AML-193 (cell line): ENCODE measurements at regions not wholly inside any gene's neighbourhood (a gene's known extent, or its start where the extent isn't known, plus 50 kb on each side); places are given as distances from the start of the nearest gene placed in this dataset.
A peak's percentile ranks its signal among the peaks of the same experiment; 100 is the strongest.

Experiments used
- DNase-seq, 2 experiments: peaks; one replicate each; lab custom pipeline; 2025; lab: John Stamatoyannopoulos, UW

- no peak for DNase-seq
Observed at GRCh38 chr4:67122029-67122428, 423.3 kb downstream of the CENPC start.

DNA sequence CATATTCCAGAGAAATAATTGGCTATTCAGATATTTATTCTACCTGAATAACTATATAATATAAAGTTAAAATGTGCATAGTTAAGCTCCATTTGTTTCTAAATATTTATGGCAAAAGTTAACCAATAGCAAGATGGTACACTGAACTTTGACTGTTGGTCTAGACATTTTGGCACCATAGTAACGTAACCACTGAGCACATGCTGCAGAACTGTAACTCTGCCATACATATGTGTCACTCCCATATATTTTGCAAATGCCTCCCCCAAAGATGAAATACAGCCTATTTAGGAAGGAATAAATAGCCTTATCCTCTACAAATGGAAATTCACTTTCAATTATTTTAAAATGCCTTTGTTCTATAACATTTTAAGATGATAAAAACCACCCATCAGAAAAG lies 424.9 kb downstream of the CENPC start:
- DNase-seq, result no peak

- no peak for DNase-seq
Observed at GRCh38 chr4:67109276-67109675, 436.0 kb downstream of the CENPC start.

- no peak for DNase-seq
Observed at GRCh38 chr4:67106861-67107460, 438.3 kb downstream of the CENPC start.

DNA sequence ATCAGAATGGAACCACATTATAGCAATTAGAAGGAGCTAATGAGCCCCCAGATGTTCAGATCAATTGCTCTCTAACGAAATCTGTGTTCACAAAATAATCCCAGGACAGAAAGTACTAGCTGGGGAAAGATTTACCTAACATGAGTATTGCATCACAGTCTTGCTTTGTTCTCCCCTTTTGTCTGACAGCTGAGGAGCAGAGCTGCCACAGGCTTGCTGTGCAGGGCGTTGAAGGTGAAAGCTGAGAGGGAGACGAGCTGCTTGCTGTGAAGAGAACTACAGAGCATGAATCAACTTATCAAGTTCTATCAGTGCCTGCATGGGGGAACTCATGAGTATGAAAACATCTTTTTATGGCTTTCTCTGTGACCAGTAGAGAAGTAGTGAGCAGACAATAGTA lies 441.2 kb downstream of the CENPC start:
- DNase-seq, result no peak

- DNase-seq, result no peak
Observed at GRCh38 chr4:67103001-67103747, 442.1 kb downstream of the CENPC start.

GRCh38 chr4:67101612-67102011 lies 443.7 kb downstream of the CENPC start:
- DNase-seq, result no peak

GRCh38 chr4:67092351-67092750 lies 453.0 kb downstream of the CENPC start:
- no peak for DNase-seq

DNA sequence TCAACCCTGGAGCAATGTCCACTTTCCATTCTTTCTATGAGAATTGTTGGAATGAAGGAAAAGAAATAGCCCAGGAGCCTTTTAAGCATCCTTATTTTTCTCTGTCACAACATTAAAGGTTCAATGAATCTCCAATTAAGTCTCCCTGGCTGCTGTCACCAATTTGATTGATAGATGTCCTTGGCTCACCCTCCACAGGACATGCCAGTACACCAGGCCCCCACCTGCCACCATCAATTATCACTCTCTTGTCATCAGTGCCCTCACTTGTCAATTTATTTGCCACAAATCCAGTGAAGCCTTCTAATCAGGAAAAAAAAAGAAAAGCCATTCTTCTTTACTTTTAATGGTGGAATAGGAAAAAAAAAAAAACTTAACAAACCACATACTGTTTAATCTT lies 453.6 kb downstream of the CENPC start:
- DNase-seq, result no peak

DNA sequence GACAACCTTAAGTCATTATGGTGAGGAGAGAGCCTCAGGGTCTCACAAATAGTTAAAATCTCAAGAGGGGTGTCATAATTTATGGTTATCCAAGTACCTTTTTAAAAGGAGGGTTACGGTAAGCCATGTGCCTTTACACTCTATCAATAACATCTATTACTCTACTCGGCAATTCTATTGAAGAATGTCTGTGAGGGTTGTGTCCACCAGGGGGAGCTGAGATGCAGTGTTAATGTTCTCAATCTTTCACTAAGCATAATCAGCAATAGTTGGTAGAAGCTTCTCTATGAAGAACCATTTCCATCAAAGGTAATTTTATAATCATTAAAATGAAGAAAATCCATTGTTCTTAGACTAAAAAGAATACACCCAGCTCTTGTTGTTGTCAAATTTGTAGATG lies 457.4 kb downstream of the CENPC start:
- peak; percentile 30 to 53 for DNase-seq

GRCh38 chr4:67084783-67085182 lies 460.5 kb downstream of the CENPC start:
- no peak for DNase-seq

DNA sequence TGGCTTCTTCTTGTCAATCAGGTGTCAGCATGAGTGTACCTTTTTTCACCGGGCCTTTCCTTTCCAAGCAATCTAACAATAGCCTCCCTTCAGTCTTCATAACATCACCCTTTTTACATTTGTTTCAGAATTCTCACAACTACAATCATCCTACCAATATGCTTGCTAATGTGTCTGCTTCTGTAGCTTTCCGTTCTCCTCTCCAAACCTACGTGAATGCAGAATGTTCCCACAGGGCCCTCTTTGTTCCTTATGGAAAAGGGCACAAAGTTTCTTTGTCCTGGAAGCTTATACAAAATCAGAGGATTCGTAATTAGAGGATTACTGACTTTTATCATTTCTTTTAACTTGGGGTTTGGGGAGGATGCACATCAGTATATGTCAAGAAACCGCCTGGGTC lies 461.8 kb downstream of the CENPC start:
- DNase-seq, result no peak

- DNase-seq, result no peak
Observed at GRCh38 chr4:67082746-67083145, 462.6 kb downstream of the CENPC start.

GRCh38 chr4:67080046-67080557 lies 465.2 kb downstream of the CENPC start:
- DNase-seq, result no peak

GRCh38 chr4:67071641-67072040 lies 473.7 kb downstream of the CENPC start:
- DNase-seq, result no peak

DNA sequence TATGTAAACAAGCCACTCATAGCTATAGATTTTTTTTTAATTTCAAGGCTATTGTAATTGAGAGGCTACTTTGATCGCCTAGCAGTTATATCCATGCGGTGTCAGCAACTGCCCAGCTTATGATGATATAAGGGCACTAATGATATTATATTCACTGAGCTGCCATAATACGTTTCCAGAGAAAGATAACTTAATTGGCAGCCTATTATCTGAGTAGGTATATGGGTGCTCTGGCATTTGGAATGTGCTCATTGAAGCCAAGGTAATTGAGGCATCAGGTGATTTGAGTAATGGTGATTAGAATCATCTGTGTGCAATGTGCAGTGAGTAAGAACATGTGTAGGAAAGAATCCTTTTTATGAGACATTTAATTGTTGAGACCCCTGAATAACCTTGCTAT lies 490.0 kb downstream of the CENPC start:
- no peak for DNase-seq

GRCh38 chr4:67054896-67055295 lies 490.4 kb downstream of the CENPC start:
- DNase-seq, result no peak

- DNase-seq, result no peak
Observed at GRCh38 chr4:67052814-67053675, 492.3 kb downstream of the CENPC start.

GRCh38 chr4:67051000-67051789 lies 494.1 kb downstream of the CENPC start:
- no peak for DNase-seq

DNA sequence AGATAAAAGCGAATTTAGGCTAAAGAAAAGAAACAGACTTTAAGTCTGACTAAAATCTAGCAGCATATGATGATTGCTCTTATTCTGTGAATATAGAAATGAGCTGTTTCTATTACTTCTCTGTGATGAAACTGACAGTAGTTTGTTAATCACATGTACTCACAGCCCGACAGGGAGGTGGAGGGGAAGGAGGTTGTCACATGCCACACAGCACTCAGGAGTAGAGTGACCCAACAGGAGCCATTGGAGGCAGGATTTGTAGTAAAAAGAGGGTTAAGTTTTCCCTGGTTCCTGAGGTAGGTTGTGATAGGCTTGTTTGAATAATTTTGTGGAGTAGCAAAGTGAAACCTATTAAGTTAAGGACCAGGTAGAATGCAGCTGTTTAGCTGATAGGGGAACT lies 495.9 kb downstream of the CENPC start:
- no peak for DNase-seq

GRCh38 chr4:67048530-67048929 lies 496.8 kb downstream of the CENPC start:
- no peak for DNase-seq

- no peak for DNase-seq
Observed at GRCh38 chr4:67040315-67040714, 505.0 kb downstream of the CENPC start.
